ENCODE measurements at regions not wholly inside any gene's neighbourhood (a gene's known extent, or its start where the extent isn't known, plus 50 kb on each side); places are given as distances from the start of the nearest gene placed in this dataset.

- H3K9me3 ChIP-seq (ENCODE audit: control extremely low read depth in 1 of 5, control insufficient read depth in 4 of 5, insufficient read depth in 2 of 5, low read depth in 1 of 5, low read length in 4 of 5), result no peaks in the 10 kb centered on the region
- 22% methylated on average over 3 of the region's 4 CpGs for WGBS (ENCODE audit: insufficient coverage)
- H3K27me3 ChIP-seq (replicated peaks in 2 of 5; ENCODE audit: control insufficient read depth in 4 of 5, insufficient read depth in 5 of 5, low read length in 4 of 5), result no peaks in the 10 kb centered on the region
- DNase-seq, result peak; percentile 38 to 82 (median 69)
- H3K36me3 ChIP-seq (ENCODE audit: control insufficient read depth in 4 of 4, insufficient read depth in 4 of 4, low read length in 3 of 4), result no peaks in the 10 kb centered on the region
- ChIA-PET CTCF (interaction anchor here (0.6 to 3.3 kb wide), 12 partner anchors 8 to 247 kb away, joined by 3 to 12 read pairs (median 4); no protein-coding TSS in a partner anchor), POLR2A (interaction anchor here (0.7 kb wide), 1 partner anchor 126 kb away, joined by 6 read pairs; no protein-coding TSS in a partner anchor)
- H3K4me3 ChIP-seq (ENCODE audit: control insufficient read depth in 1 of 7, extremely low read depth in 1 of 7, insufficient read depth in 4 of 7, low read depth in 2 of 7, low read length in 6 of 7), result no peak overlapping the region
- H3K4me1 ChIP-seq (ENCODE audit: control extremely low read depth in 1 of 4, control insufficient read depth in 4 of 4, insufficient read depth in 4 of 4, low read length in 3 of 4), result peaks cover 10 to 37% (median 30%) of the 10 kb centered on the region in 4 experiments
- no peak overlapping the region for H3K27ac ChIP-seq (ENCODE audit: insufficient read depth in 1 of 2, low read depth in 1 of 2, low read length in 2 of 2, poor library complexity in 1 of 2, severe bottlenecking in 2 of 2)
Observed at GRCh38 chr2:191565647-191566198, 112.2 kb upstream of the NABP1 start.

GRCh38 chr2:191566344-191566743 lies 111.6 kb upstream of the NABP1 start:
- Histone ChIP-seq H3K4me3 (ENCODE audit: control insufficient read depth in 1 of 7, extremely low read depth in 1 of 7, insufficient read depth in 4 of 7, low read depth in 2 of 7, low read length in 6 of 7) (no peak overlapping the region), H3K4me1 (ENCODE audit: control extremely low read depth in 1 of 4, control insufficient read depth in 4 of 4, insufficient read depth in 4 of 4, low read length in 3 of 4) (peaks cover 13 to 42% (median 36%) of the 10 kb centered on the region in 4 experiments), H3K27me3 (replicated peaks in 2 of 5; ENCODE audit: control insufficient read depth in 4 of 5, insufficient read depth in 5 of 5, low read length in 4 of 5) (no peaks in the 10 kb centered on the region), H3K27ac (ENCODE audit: insufficient read depth in 1 of 2, low read depth in 1 of 2, low read length in 2 of 2, poor library complexity in 1 of 2, severe bottlenecking in 2 of 2) (no peak overlapping the region), H3K9me3 (ENCODE audit: control extremely low read depth in 1 of 5, control insufficient read depth in 4 of 5, insufficient read depth in 2 of 5, low read depth in 1 of 5, low read length in 4 of 5) (no peaks in the 10 kb centered on the region), H3K36me3 (ENCODE audit: control insufficient read depth in 4 of 4, insufficient read depth in 4 of 4, low read length in 3 of 4) (no peaks in the 10 kb centered on the region)
- 63% methylated on average over 6 of the region's 8 CpGs for WGBS (ENCODE audit: insufficient coverage)
- DNase-seq, result peak; percentile 66 to 73 (median 67)
- ChIA-PET CTCF (interaction anchor here (0.6 to 3.3 kb wide), 20 partner anchors 9 to 246 kb away, joined by 3 to 15 read pairs (median 4); no protein-coding TSS in a partner anchor), POLR2A (no interaction called here)

DNA sequence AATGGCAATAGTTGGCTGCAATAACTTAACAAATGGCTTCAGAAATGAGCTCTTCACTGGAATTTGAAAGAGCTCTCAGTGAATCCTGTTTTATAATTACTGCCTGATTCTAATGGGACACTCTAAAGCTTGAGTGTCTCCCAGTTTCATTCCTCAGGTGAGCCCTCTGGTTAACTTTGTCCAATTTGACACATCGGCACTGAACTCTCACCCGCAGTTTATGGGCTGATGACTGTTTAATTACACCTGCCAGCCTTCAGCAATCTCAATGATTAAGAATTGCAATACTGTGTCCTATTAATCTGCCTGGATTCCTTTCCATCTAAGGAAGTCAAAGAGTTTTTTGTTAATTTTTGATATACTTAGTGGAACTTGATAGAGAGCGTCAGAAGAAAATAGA lies 110.7 kb upstream of the NABP1 start:
- POLR2A ChIA-PET, result no interaction called here
- Histone ChIP-seq H3K4me1 (ENCODE audit: control extremely low read depth in 1 of 4, control insufficient read depth in 4 of 4, insufficient read depth in 4 of 4, low read length in 3 of 4) (peaks cover 13 to 48% (median 41%) of the 10 kb centered on the region in 4 experiments), H3K9me3 (ENCODE audit: control extremely low read depth in 1 of 5, control insufficient read depth in 4 of 5, insufficient read depth in 2 of 5, low read depth in 1 of 5, low read length in 4 of 5) (no peaks in the 10 kb centered on the region), H3K27ac (ENCODE audit: insufficient read depth in 1 of 2, low read depth in 1 of 2, low read length in 2 of 2, poor library complexity in 1 of 2, severe bottlenecking in 2 of 2) (no peak overlapping the region), H3K36me3 (ENCODE audit: control insufficient read depth in 4 of 4, insufficient read depth in 4 of 4, low read length in 3 of 4) (no peaks in the 10 kb centered on the region), H3K4me3 (ENCODE audit: control insufficient read depth in 1 of 7, extremely low read depth in 1 of 7, insufficient read depth in 4 of 7, low read depth in 2 of 7, low read length in 6 of 7) (no peak overlapping the region), H3K27me3 (replicated peaks in 2 of 5; ENCODE audit: control insufficient read depth in 4 of 5, insufficient read depth in 5 of 5, low read length in 4 of 5) (no peaks in the 10 kb centered on the region)
- DNase-seq, result no peak
- 100% methylated on average over 3 of the region's 3 CpGs for WGBS (ENCODE audit: insufficient coverage)
- CTCF ChIA-PET, result interaction anchor here (0.6 to 3.3 kb wide), 18 partner anchors 9 to 245 kb away, joined by 3 to 15 read pairs (median 6); no protein-coding TSS in a partner anchor

- H3K36me3 ChIP-seq (ENCODE audit: control insufficient read depth in 4 of 4, insufficient read depth in 4 of 4, low read length in 3 of 4), result no peaks in the 10 kb centered on the region
- no peaks in the 10 kb centered on the region for H3K27me3 ChIP-seq (replicated peaks in 2 of 5; ENCODE audit: control insufficient read depth in 4 of 5, insufficient read depth in 5 of 5, low read length in 4 of 5)
- ChIA-PET CTCF (interaction anchor here (0.7 to 1.6 kb wide), 10 partner anchors 13 to 243 kb away, joined by 3 to 6 read pairs (median 3); no protein-coding TSS in a partner anchor), POLR2A (no interaction called here)
- no peak for DNase-seq
- no peak overlapping the region for H3K27ac ChIP-seq (ENCODE audit: insufficient read depth in 1 of 2, low read depth in 1 of 2, low read length in 2 of 2, poor library complexity in 1 of 2, severe bottlenecking in 2 of 2)
- WGBS (ENCODE audit: insufficient coverage), result 54% methylated on average over 2 of the region's 2 CpGs
- no peaks in the 10 kb centered on the region for H3K9me3 ChIP-seq (ENCODE audit: control extremely low read depth in 1 of 5, control insufficient read depth in 4 of 5, insufficient read depth in 2 of 5, low read depth in 1 of 5, low read length in 4 of 5)
- H3K4me1 ChIP-seq (ENCODE audit: control extremely low read depth in 1 of 4, control insufficient read depth in 4 of 4, insufficient read depth in 4 of 4, low read length in 3 of 4), result peaks cover 13 to 43% (median 38%) of the 10 kb centered on the region in 4 experiments
- no peak overlapping the region for H3K4me3 ChIP-seq (ENCODE audit: control insufficient read depth in 1 of 7, extremely low read depth in 1 of 7, insufficient read depth in 4 of 7, low read depth in 2 of 7, low read length in 6 of 7)
Observed at GRCh38 chr2:191569025-191569424, 108.9 kb upstream of the NABP1 start.

GRCh38 chr2:191571163-191571769 lies 106.7 kb upstream of the NABP1 start:
- DNase-seq, result peak; percentile 80 to 94 (median 91)
- CTCF ChIA-PET, result interaction anchor here (0.6 to 1.8 kb wide), 8 partner anchors 43 to 279 kb away, joined by 3 to 6 read pairs (median 3); no protein-coding TSS in a partner anchor
- Histone ChIP-seq H3K27ac (ENCODE audit: insufficient read depth in 1 of 2, low read depth in 1 of 2, low read length in 2 of 2, poor library complexity in 1 of 2, severe bottlenecking in 2 of 2) (peak overlapping the region; percentile 33 to 78), H3K27me3 (replicated peaks in 2 of 5; ENCODE audit: control insufficient read depth in 4 of 5, insufficient read depth in 5 of 5, low read length in 4 of 5) (no peaks in the 10 kb centered on the region), H3K4me1 (ENCODE audit: control extremely low read depth in 1 of 4, control insufficient read depth in 4 of 4, insufficient read depth in 4 of 4, low read length in 3 of 4) (peaks cover 7 to 23% (median 20%) of the 10 kb centered on the region in 4 experiments), H3K36me3 (ENCODE audit: control insufficient read depth in 4 of 4, insufficient read depth in 4 of 4, low read length in 3 of 4) (no peaks in the 10 kb centered on the region), H3K4me3 (ENCODE audit: control insufficient read depth in 1 of 7, extremely low read depth in 1 of 7, insufficient read depth in 4 of 7, low read depth in 2 of 7, low read length in 6 of 7) (peak overlapping the region in 6 of 7 experiments; percentile 42 to 72 (median 57)), H3K9me3 (ENCODE audit: control extremely low read depth in 1 of 5, control insufficient read depth in 4 of 5, insufficient read depth in 2 of 5, low read depth in 1 of 5, low read length in 4 of 5) (no peaks in the 10 kb centered on the region)
- POLR2A ChIA-PET, result interaction anchor here (1.2 kb wide), 1 partner anchor 106 kb away, joined by 3 read pairs; the partner anchor contains the start of gene NABP1
- WGBS (ENCODE audit: insufficient coverage), result 0% methylated on average over 3 of the region's 6 CpGs

DNA sequence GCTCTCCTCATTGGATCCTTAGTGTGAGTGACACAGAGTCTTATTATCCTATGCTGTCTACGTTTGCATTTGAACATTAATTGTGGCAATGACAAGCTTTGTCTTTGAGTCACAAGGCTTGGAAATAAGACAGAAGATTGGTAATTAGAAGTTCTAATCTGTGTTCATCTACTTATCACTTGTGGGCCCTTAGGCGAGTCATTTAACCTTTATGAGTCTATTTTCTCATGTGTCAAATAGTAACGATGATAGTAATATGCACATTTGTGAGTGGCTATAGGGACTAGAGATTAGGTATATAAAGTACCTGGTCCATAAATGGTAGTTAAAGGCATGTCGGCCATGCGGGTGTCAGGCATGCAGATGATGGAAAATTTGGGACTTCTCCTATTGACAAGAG lies 105.6 kb upstream of the NABP1 start:
- WGBS (ENCODE audit: insufficient coverage), result 96% methylated on average over 3 of the region's 5 CpGs
- Histone ChIP-seq H3K4me1 (ENCODE audit: control extremely low read depth in 1 of 4, control insufficient read depth in 4 of 4, insufficient read depth in 4 of 4, low read length in 3 of 4) (peaks cover 7 to 23% (median 16%) of the 10 kb centered on the region in 4 experiments), H3K36me3 (ENCODE audit: control insufficient read depth in 4 of 4, insufficient read depth in 4 of 4, low read length in 3 of 4) (no peaks in the 10 kb centered on the region), H3K27ac (ENCODE audit: insufficient read depth in 1 of 2, low read depth in 1 of 2, low read length in 2 of 2, poor library complexity in 1 of 2, severe bottlenecking in 2 of 2) (no peak overlapping the region), H3K9me3 (ENCODE audit: control extremely low read depth in 1 of 5, control insufficient read depth in 4 of 5, insufficient read depth in 2 of 5, low read depth in 1 of 5, low read length in 4 of 5) (no peaks in the 10 kb centered on the region), H3K4me3 (ENCODE audit: control insufficient read depth in 1 of 7, extremely low read depth in 1 of 7, insufficient read depth in 4 of 7, low read depth in 2 of 7, low read length in 6 of 7) (no peak overlapping the region), H3K27me3 (replicated peaks in 2 of 5; ENCODE audit: control insufficient read depth in 4 of 5, insufficient read depth in 5 of 5, low read length in 4 of 5) (no peaks in the 10 kb centered on the region)
- CTCF ChIA-PET, result interaction anchor here (1.3 to 2.6 kb wide), 4 partner anchors 11 to 112 kb away, joined by 4 to 10 read pairs (median 5); no protein-coding TSS in a partner anchor
- no peak for DNase-seq
- POLR2A ChIA-PET, result interaction anchor here (1.0 to 1.2 kb wide), 2 partner anchors 53 to 105 kb away, joined by 3 read pairs; partner anchors contain the start of gene NABP1

DNA sequence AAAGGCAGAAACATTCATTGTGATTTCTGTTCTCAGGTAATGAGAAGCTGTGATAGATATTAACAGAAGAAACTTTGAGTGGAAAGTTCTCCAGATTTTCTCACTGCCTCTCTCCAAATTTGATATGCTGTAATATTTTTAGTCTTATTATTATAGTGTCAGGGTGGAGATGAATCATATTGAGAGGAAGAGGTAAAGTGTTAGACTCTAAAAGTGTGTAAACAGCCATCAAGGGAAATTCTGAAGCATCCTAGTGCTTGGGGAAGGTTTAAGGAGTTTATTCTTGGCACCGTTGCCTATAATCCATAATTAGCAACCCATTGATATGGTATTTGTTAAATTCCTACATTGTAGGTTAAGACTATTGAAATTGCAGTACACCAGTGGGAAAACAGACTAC lies 104.7 kb upstream of the NABP1 start:
- ChIA-PET POLR2A (no interaction called here), CTCF (interaction anchor here (1.0 to 2.6 kb wide), 6 partner anchors 10 to 120 kb away, joined by 3 to 10 read pairs (median 4); no protein-coding TSS in a partner anchor)
- no CpG with 5 or more reads among the region's 1 CpG for WGBS (ENCODE audit: insufficient coverage)
- Histone ChIP-seq H3K9me3 (ENCODE audit: control extremely low read depth in 1 of 5, control insufficient read depth in 4 of 5, insufficient read depth in 2 of 5, low read depth in 1 of 5, low read length in 4 of 5) (no peaks in the 10 kb centered on the region), H3K27ac (ENCODE audit: insufficient read depth in 1 of 2, low read depth in 1 of 2, low read length in 2 of 2, poor library complexity in 1 of 2, severe bottlenecking in 2 of 2) (no peak overlapping the region), H3K27me3 (replicated peaks in 2 of 5; ENCODE audit: control insufficient read depth in 4 of 5, insufficient read depth in 5 of 5, low read length in 4 of 5) (no peaks in the 10 kb centered on the region), H3K4me1 (ENCODE audit: control extremely low read depth in 1 of 4, control insufficient read depth in 4 of 4, insufficient read depth in 4 of 4, low read length in 3 of 4) (peaks cover 7 to 23% (median 16%) of the 10 kb centered on the region in 4 experiments), H3K4me3 (ENCODE audit: control insufficient read depth in 1 of 7, extremely low read depth in 1 of 7, insufficient read depth in 4 of 7, low read depth in 2 of 7, low read length in 6 of 7) (no peak overlapping the region), H3K36me3 (ENCODE audit: control insufficient read depth in 4 of 4, insufficient read depth in 4 of 4, low read length in 3 of 4) (no peaks in the 10 kb centered on the region)
- DNase-seq, result no peak

Data from common myeloid progenitor, CD34-positive (primary cell).